ENCODE measurements at regions not wholly inside any gene's neighbourhood (a gene's known extent, or its start where the extent isn't known, plus 50 kb on each side); places are given as distances from the start of the nearest gene placed in this dataset.

DNA sequence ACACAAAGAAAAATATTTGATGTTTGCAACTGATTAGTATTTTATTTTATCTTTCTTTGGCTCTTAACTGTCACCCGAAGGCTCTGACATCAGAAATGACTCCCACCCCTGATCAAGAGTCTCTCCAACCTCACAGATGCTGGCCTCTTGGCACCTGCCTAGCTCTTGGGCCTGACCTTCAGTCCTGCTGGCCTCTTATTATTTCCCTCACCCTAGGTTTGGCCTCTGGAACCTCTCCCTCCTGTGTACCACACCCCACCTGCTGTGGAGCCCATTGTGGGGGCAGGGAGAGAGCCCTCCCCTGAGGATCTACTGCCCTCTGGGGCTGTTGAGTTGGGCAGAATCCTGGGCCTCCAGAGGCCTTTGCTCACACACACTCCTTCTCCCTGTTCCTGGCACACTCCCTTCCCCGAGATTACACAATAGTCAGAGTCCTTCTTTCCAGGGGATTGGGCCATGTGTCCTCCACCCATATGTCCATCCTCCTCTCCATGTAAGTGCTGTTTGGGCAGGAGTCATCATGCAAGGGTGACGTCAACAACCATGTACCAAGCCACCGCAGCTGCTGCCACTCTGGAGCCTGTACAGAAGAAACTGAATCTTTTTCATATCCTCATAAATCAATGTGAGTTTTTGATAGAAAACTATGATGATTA, 124.3 kb downstream of the RASSF9 start:
- WGBS, 2 experiments (ENCODE audit: low coverage in 1 of 2, low lambda C conversion rate in 2 of 2, missing lambda C conversion rate in 2 of 2), result 16 to 23% methylated on average over 4 of the region's 4 CpGs
- in situ Hi-C loops (cut with MboI), result no loop called here

GRCh38 chr12:85713373-85713772, 122.8 kb downstream of the RASSF9 start:
- no peaks in the 10 kb centered on the region for H3K36me3 ChIP-seq (ENCODE audit: low read depth)
- H3K4me2 ChIP-seq (ENCODE audit: unreplicated experiment), result peak overlapping the region; percentile 6
- no peaks in the 10 kb centered on the region for H3K79me2 ChIP-seq (ENCODE audit: insufficient read depth)
- TF ChIP-seq EZH2 (IDR thresholded peaks at IDR 0.05; ENCODE audit: insufficient read depth, poor library complexity, severe bottlenecking) (no peak), EZH2phosphoT487 (IDR thresholded peaks at IDR 0.05; ENCODE audit: insufficient read depth, low read depth) (no peak)
- H3K4me3 ChIP-seq, result no peak overlapping the region
- peak; percentile 34 for DNase-seq
- in situ Hi-C loops (cut with MboI), result no loop called here
- no peaks in the 10 kb centered on the region for H3K27me3 ChIP-seq (replicated peaks; ENCODE audit: insufficient read depth)
- H4K20me1 ChIP-seq (ENCODE audit: insufficient read depth), result no peaks in the 10 kb centered on the region
- no peaks in the 10 kb centered on the region for H3K9me3 ChIP-seq (ENCODE audit: low read depth)
- no peaks in the 10 kb centered on the region for H3F3A ChIP-seq (ENCODE audit: insufficient read depth)
- 0 out of 2 replicates have a peak overlapping the region, but pooled peaks have one; percentile 30 for H2AFZ ChIP-seq
- no peak overlapping the region for H3K9ac ChIP-seq
- H3K9me2 ChIP-seq (ENCODE audit: insufficient read depth), result no peaks in the 10 kb centered on the region; the same call in 1 of the 2 replicates
- WGBS, 2 experiments (ENCODE audit: low coverage in 1 of 2, low lambda C conversion rate in 2 of 2, missing lambda C conversion rate in 2 of 2), result 9 to 13% methylated on average over 4 of the region's 4 CpGs
- 0 out of 2 replicates have a peak, but pooled peaks cover 6% of the 10 kb centered on the region for H3K4me1 ChIP-seq (ENCODE audit: insufficient read depth)
- no peak overlapping the region for H3K27ac ChIP-seq

More for the DNA sequence above, 124.3 kb downstream of the RASSF9 start:
- H3F3A ChIP-seq (ENCODE audit: insufficient read depth), result no peaks in the 10 kb centered on the region
- no peak overlapping the region for H3K4me2 ChIP-seq (ENCODE audit: unreplicated experiment)
- DNase-seq, result peak; percentile 32
- H3K9me3 ChIP-seq (ENCODE audit: low read depth), result no peaks in the 10 kb centered on the region
- H2AFZ ChIP-seq, result no peak overlapping the region
- H4K20me1 ChIP-seq (ENCODE audit: insufficient read depth), result no peaks in the 10 kb centered on the region
- no peak overlapping the region for H3K9ac ChIP-seq
- TF ChIP-seq EZH2 (IDR thresholded peaks at IDR 0.05; ENCODE audit: insufficient read depth, poor library complexity, severe bottlenecking), result no peak
- no peak for TF ChIP-seq EZH2phosphoT487 (IDR thresholded peaks at IDR 0.05; ENCODE audit: insufficient read depth, low read depth)
- H3K4me1 ChIP-seq (ENCODE audit: insufficient read depth), result 0 out of 2 replicates have a peak, but pooled peaks cover 6% of the 10 kb centered on the region
- no peaks in the 10 kb centered on the region; the same call in 1 of the 2 replicates for H3K9me2 ChIP-seq (ENCODE audit: insufficient read depth)
- H3K4me3 ChIP-seq, result no peak overlapping the region
- H3K27me3 ChIP-seq (replicated peaks; ENCODE audit: insufficient read depth), result no peaks in the 10 kb centered on the region
- H3K79me2 ChIP-seq (ENCODE audit: insufficient read depth), result no peaks in the 10 kb centered on the region
- no peaks in the 10 kb centered on the region for H3K36me3 ChIP-seq (ENCODE audit: low read depth)
- H3K27ac ChIP-seq, result no peak overlapping the region

DNA sequence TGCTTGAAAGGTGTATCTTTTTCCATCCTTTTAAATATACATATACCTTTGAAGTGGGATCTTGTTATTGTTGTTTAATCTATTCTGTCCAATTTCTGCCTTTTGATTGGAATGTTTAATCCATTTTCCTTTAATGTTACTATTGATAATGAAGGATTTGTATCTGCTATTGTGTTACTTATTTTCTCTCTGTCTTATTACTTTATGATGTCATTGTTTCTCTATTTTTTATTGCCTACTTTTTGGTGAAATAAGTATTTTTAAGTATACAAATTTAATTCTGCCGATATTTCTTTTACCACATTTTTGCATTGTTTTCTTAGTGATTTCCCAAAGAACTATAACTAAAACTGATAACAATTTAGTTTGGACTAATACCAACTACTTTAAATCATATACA, 121.8 kb downstream of the RASSF9 start:
- no peak overlapping the region for H3K4me2 ChIP-seq (ENCODE audit: unreplicated experiment)
- in situ Hi-C loops (cut with MboI), result no loop called here
- no peaks in the 10 kb centered on the region for H3K27me3 ChIP-seq (replicated peaks; ENCODE audit: insufficient read depth)
- H3K9me2 ChIP-seq (ENCODE audit: insufficient read depth), result no peaks in the 10 kb centered on the region; the same call in 1 of the 2 replicates
- WGBS, 2 experiments (ENCODE audit: low coverage in 1 of 2, low lambda C conversion rate in 2 of 2, missing lambda C conversion rate in 2 of 2), result 98 to 100% methylated on average over 1 of the region's 1 CpG
- no peak overlapping the region for H3K4me3 ChIP-seq
- TF ChIP-seq EZH2 (IDR thresholded peaks at IDR 0.05; ENCODE audit: insufficient read depth, poor library complexity, severe bottlenecking), result no peak
- no peak for TF ChIP-seq EZH2phosphoT487 (IDR thresholded peaks at IDR 0.05; ENCODE audit: insufficient read depth, low read depth)
- no peak overlapping the region for H2AFZ ChIP-seq
- H4K20me1 ChIP-seq (ENCODE audit: insufficient read depth), result no peaks in the 10 kb centered on the region
- no peaks in the 10 kb centered on the region for H3K36me3 ChIP-seq (ENCODE audit: low read depth)
- no peaks in the 10 kb centered on the region for H3K79me2 ChIP-seq (ENCODE audit: insufficient read depth)
- no peaks in the 10 kb centered on the region for H3K9me3 ChIP-seq (ENCODE audit: low read depth)
- H3K9ac ChIP-seq, result no peak overlapping the region
- no peak for DNase-seq
- no peaks in the 10 kb centered on the region for H3F3A ChIP-seq (ENCODE audit: insufficient read depth)
- 0 out of 2 replicates have a peak, but pooled peaks cover 6% of the 10 kb centered on the region for H3K4me1 ChIP-seq (ENCODE audit: insufficient read depth)
- no peak overlapping the region for H3K27ac ChIP-seq

GRCh38 chr12:85720308-85721033, 115.7 kb downstream of the RASSF9 start:
- no peak overlapping the region for H3K27ac ChIP-seq
- H3K4me3 ChIP-seq, result no peak overlapping the region
- DNase-seq, result no peak
- H3K9me2 ChIP-seq (ENCODE audit: insufficient read depth), result no peaks in the 10 kb centered on the region
- no peaks in the 10 kb centered on the region for H4K20me1 ChIP-seq (ENCODE audit: insufficient read depth)
- no peaks in the 10 kb centered on the region for H3K9me3 ChIP-seq (ENCODE audit: low read depth)
- in situ Hi-C loops (cut with MboI), result no loop called here
- no peak overlapping the region for H3K9ac ChIP-seq
- H3F3A ChIP-seq (ENCODE audit: insufficient read depth), result no peaks in the 10 kb centered on the region
- 92 to 95% methylated on average over 1 of the region's 1 CpG for WGBS, 2 experiments (ENCODE audit: low coverage in 1 of 2, low lambda C conversion rate in 2 of 2, missing lambda C conversion rate in 2 of 2)
- TF ChIP-seq EZH2 (IDR thresholded peaks at IDR 0.05; ENCODE audit: insufficient read depth, poor library complexity, severe bottlenecking), result no peak
- TF ChIP-seq EZH2phosphoT487 (IDR thresholded peaks at IDR 0.05; ENCODE audit: insufficient read depth, low read depth), result no peak
- H3K4me1 ChIP-seq (ENCODE audit: insufficient read depth), result no peaks in the 10 kb centered on the region
- H3K27me3 ChIP-seq (replicated peaks; ENCODE audit: insufficient read depth), result no peaks in the 10 kb centered on the region
- no peak overlapping the region for H3K4me2 ChIP-seq (ENCODE audit: unreplicated experiment)
- no peaks in the 10 kb centered on the region for H3K36me3 ChIP-seq (ENCODE audit: low read depth)
- H3K79me2 ChIP-seq (ENCODE audit: insufficient read depth), result no peaks in the 10 kb centered on the region
- no peak overlapping the region for H2AFZ ChIP-seq

Measured in GM23248 (cell line).